GM19395 (cell line): ENCODE measurements at regions not wholly inside any gene's neighbourhood (a gene's known extent, or its start where the extent isn't known, plus 50 kb on each side); places are given as distances from the start of the nearest gene placed in this dataset.

Source experiments
- ATAC-seq: cut with Tn5 transposase; IDR thresholded peaks from one replicate; pipeline ENCODE4 v1.9.1; 2021; ENCODE audit warnings: mild to moderate bottlenecking, moderate library complexity; ENCODE audit not compliant: unreplicated experiment

DNA sequence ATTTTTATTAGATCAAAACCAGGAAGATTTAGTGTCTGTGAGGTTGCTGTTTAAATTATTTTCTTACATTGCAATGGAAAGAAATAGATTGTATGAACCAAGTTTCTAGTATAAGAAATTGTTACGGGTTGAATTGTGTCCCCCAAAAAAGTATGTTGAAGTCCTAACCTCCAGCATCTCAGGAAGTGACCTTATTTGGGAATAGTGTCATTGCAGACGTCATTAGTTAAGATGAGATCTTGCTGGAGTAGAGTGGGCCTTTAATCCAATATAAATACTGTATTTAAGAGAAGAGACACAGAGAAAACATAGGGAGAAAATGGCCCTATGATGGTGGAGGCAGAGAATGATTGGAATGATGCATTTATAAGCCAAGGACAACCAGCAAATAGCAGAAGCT is 188.7 kb upstream of the SAMSN1 start:
- no peak for ATAC-seq

DNA sequence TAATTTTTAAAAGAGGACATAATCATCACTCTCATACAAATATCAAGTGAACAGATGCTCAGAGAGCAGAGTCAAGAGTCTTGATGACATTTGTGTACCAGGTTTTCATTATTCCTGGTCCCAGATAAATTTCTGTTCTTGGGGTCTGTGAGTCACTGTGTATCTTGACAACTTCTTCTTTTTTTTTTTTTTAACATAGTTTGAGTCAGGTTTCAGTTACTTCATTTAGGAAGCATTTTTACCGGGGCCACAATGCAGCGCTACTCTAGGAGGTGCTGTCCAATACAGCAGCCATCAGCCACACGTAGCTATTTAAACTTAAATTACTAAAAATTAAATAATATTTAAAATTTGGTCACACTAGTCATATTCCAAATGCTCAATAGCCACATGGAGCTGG is 188.1 kb upstream of the SAMSN1 start:
- ATAC-seq: no peak

DNA sequence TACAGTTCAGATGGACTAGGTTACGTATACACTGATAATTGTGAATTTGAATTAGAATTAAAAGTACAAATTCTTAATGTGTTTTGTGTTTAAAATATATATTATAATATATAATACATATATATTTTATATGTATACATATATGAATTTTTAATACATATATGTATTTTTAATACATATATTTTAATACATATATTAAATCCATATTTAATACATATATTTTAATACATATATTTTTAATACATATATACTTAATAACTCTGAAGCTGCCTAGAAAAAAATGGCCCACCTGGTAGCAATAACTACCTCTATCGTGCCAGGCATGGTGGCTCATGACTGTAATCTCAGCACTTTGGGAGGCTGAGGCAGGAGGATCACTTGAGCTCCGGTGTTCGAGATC is 179.1 kb upstream of the SAMSN1 start:
- ATAC-seq: no peak

DNA sequence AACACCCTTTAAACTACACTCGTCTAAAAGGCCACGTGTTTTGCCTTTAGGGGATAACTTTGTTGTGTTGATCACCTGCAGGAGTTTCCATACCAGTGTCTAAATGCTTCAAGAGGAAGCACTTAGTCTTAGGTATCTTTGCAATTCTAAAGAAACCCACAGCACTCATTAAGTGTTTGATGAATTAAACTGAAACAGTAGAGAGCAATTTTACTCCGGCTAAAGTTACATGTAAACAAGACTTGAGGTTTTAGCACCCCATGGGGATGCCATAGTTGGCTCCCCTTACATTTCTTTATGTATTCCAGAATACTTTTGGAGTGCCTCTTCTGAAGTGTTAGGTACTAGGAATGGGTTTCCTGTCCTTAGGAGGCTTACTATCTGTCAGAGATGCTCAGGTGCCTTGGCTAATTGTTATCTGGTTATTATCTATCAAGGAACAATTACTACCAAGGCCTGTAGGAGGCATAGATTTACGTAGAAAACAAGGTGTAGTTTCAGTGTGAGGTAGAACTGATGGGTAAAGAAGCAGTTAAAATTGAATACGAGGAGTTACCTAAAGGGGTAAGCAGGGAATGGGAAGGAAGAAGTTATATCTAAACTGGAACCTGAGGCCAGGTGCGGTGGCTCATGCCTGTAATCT is 176.8 kb upstream of the SAMSN1 start:
- no peak for ATAC-seq

DNA sequence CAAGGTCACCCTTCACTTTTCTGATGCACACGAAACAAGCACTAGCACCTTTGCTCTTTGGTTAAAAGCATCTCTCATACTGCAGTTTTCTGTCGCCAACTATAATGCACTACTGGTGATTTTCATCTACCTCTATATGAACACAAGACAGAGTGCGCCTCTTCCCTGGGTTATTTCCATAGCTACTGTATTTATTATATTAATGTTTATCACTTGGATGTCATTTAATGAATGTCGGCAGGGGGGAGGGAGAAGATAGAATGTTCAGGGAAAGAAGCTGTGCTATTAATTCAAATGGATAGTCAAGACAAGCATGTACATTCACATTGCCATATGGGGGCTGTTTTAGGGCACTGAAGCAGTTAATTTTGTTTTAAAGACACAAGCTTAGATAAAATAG is 174.1 kb upstream of the SAMSN1 start:
- no peak for ATAC-seq

DNA sequence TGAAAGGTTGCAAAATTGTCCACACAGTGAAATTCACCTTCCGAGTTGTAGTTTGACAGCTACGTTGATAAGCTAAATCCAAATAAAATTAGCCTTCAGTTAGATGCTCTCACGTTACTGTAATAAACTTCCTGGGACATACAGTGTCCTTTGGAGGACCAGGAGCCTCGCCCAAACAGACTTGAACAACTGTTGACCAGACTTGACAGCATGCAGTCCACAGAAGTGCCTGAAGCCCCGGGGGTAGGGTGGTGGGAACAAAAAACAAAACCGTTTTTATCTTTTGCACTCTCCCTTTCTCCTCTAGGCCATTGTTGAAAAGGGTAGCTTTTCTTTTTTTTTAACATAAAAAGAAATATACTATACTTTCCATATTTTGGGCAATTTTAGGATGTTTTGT is 172.8 kb upstream of the SAMSN1 start:
- no peak for ATAC-seq

DNA sequence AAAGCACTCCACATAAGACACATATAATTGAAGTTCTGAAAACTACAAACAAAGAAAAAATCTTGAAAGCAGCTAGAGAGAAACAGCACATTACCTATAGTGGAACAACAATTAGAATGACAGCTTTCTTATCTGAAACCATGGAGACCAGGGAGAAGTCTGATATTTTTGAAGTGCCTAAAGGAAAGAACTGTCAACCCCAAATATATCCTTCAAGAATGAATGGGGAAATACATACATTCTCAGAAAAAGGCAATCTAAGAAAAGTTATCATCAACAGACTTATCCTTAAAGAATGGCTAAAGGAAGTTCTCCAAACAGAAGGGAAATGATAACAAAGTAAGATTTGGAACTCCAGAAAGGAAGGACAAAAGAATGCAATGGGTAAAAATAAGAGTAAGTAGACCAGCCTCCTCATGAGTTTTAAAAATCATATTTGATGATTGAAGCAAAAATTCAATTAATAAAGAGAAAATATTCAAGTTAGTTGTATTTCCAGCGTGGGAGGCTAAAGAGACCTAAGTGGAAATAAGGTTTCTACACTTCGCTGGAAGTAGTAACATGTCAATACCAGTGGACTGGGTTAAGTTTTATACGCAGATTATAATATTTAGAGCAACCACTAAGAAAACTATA is 170.8 kb upstream of the SAMSN1 start:
- no peak for ATAC-seq

DNA sequence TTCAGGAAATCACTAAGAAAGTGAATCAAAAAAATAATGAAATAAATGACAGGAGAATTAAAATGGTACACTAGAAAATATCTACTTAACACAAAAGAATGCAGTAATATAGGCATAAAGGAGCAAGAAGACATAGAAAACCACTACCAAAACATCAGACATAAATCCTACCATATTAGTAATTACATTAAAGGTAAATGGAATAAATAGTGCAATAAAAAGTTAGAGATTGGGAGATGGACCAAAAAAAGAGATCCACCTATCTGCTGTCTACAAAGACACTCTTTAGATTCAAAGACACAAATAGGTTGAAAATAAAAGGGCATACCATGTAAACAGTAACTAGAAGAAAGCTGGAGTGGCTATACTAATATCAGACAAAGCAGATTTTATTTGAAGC is 167.0 kb upstream of the SAMSN1 start:
- no peak for ATAC-seq

DNA sequence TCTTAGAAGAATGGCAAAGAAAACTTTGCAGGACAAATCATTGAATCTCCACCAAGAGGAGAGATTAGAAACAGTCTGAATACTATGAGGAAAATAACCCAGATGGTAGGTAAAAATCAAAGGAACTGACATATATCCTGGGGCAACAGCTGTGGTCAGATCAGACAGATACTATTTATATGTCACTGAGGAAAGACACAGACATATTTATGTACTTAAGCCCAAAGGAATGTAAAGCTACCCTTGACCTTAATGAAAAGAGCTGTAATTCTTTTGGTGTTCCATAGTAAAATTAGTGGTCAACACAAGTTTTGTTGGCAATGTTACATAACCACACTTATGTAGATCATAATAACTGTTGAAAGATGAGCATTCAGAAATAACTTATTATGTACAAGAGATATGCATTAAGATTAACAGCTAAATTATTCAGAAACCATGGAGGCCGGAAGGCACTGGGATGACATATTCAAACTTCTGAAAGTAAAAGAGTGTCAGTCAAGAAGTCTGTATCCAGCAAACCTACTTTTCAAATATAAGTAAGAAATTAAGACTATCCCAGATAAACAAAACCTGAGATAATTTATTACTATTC is 166.1 kb upstream of the SAMSN1 start:
- ATAC-seq: no peak

DNA sequence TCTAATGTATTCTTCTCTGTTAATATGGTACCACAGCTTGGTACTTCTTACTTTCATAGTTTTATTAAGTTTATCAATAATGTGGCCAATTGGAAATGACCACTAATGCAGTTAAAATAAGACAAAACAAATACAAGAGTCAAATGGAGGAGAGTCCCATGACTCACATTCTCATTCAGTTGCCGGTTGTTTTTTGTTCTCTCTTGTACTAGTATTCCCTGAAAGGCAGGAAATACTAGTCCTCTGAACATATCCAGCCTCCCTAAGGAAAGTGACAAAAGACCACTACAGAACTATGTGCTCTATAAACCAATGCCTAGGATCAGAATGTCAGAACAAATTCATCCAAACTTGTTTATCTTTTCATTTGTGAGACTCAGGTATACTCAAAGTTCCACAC is 165.2 kb upstream of the SAMSN1 start:
- no peak for ATAC-seq

DNA sequence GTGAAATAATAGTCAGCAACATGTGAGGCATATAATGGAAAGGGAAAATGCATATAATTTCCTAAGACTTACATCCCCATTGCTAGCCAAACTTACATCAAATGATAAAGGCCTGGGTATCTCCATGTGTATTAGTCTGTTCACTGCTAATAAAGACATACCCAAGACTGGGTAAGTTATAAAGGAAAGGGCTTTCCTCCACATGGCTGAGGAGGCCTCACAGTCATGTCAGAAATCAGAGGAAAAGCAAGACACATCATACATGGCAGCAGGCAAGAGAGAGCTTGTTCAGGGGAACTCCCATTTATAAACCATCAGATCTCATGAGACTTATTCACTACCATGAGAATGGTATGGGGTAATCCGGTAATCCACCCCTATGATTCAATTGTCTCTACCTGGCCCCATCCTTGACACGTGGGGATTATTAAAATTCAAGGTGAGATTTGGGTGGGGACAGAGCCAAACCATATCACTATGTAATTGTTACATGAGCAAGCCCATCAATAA is 161.5 kb upstream of the SAMSN1 start:
- ATAC-seq: no peak

DNA sequence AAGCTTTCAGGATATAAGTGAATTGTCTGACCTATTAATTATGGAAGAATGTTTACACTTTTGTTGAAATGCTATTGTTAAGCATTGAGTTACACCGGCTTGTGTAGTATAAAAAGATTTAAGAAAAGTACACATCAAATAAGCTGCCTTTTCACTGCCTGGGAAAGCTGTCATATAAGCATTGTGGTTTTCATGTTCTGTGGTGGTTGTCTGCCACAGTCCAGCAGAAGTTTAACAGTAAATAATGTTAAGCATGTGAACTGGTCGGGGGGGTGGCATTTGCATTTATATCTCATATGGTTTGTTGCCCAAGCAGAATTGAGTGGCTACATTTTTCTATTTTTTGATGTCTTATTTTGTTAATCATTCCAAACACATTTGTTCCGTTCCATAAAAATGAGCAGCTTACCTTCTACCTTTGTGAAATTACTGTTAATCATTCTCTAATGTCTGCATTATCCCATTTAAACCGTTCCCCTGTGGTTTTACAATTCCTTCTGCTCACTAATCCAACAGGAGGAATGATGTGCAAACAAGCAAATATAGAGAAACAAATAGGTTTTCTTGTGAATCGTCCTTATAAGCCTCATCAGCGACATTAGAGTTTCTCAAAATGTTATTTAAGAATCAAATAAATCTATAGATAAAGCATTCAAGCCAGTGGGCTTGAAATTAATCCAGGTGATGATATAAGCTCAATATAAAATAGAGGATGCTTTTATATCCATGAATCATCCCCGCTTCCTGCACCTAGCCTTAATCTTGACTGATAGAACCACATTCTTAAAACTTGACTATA is 160.8 kb upstream of the SAMSN1 start:
- ATAC-seq: no peak

DNA sequence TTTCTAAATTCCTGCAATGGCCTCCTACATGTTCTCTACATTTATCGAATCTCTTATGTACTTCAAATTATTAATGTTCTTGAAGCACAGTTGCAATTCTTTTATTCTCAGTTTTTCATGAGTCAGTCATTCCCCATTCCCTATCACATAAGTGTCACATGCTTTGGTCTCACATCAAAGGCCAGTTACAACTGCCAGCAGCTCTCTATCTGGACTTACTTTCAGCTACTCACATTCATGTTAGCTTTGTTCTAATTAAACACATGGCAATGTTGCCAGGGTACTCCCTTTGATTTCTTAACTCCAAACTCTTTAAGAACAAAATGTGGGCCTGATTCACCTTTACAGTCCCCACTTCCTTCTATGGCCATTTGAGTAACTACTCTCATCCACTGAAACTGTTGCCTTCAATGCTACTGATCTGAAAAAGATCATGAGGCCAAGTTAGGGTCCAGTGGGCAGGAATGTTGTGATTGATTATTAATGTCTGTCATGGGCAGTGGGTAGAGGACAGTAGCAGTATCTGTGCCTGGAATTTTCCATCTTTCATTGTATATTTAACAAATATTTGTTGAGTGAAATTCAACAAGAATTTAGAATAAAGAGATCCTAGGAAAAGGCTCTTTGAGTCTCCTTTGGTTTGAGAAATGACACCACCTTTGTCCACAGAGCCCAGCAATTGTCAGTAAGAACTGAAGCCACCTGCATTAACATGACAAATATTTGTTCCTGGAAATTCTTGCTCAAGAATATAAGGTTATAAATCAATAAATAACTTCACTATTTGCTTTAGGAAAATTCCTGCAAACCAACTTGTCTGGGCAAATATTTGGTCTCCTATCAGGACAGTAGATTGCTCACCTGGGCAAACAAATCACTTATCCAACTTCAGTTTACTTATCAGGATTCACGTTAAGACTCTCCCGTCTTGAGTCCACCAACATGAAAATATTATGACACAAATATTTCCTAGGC is 153.6 kb upstream of the SAMSN1 start:
- ATAC-seq: no peak

DNA sequence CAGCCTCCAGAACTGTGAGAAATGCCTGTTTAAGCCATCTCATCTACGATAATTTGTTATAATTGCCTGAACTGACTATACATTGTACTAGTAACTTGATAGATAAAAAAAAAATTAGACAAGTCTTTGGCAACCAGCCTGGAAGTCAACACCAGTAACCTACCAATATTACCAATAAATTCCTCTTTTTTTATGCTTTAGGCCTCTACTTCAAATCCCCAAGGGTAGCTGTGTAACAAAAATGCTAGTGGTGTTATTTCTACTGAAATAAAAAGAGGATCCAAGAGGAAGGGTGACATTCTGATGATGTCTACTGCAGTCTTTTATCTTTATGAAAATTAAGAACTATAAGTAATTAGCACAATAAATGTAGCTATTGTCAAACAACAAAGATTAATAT is 151.7 kb upstream of the SAMSN1 start:
- no peak for ATAC-seq

DNA sequence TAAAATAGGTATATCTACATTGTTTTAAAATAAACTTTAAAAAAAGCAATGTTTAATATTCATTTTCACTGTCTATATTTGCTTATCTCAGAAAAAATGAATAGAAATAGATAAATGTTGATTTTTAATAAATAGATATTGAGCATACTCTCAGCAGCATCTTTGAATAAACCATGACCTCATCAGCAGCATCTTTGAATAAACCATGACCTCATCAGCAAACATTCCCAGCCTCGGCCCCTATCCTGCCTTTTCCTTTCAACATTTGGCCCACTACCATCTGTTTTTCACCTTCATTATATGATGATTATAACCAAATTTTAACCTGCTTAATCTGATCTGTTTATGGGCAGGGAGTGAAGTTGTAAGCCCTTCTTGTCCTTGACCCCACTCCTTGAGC is 148.7 kb upstream of the SAMSN1 start:
- no peak for ATAC-seq

DNA sequence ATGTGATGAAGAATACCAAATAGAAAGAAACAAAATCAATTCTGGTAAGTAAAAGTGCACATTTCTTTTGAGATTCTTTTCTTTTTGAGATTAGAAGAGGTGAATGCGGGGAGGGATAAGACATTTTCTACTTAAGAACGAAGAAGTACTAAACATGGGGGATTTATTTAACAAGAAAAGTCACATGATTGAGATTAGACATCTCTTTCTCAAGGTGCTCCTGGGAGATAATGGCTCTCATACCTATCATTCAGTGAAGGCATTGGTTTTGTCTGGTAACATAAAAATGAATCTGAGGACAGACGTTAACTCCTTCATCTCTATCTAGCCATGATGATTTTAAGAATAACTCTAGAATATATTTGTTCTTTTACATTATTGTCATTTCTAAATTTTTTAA is 147.9 kb upstream of the SAMSN1 start:
- no peak for ATAC-seq

DNA sequence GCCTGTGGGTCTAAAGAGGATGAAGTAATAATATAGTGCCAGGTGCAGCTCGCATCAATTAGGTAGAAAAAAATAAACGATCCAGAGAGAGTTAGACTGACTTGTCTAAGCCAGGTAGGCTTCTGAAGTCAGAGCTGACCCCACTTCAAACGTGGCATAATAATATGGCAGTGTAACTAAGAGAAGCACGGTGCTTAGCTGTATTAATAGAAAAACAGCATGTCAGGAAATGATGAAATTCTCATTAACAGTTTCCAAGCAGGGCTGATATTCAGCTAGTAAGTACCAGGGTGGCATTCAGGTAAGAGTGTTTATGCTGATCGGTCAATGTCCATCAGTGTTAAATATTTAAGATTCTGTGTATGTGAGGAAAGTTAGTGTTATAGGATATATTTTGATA is 145.8 kb upstream of the SAMSN1 start:
- ATAC-seq: no peak

DNA sequence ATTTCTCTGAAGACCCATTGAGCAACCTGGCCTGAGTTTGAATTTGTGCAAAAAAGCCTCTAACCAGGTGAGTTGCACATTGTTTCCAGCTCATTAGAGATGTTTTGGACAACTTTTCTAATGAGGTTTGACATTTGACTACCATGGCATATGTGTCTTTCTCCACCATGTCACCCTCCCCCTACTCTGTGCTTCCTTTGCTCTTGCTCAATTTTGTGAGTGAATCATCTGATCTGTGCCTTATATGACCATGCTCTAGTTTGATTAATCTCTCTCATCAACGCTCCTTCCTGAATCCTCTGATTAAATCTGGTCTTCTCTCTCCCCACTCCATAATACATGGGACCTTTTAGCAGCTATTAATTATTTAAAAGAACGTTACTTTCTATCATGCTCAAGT is 144.8 kb upstream of the SAMSN1 start:
- ATAC-seq: no peak

DNA sequence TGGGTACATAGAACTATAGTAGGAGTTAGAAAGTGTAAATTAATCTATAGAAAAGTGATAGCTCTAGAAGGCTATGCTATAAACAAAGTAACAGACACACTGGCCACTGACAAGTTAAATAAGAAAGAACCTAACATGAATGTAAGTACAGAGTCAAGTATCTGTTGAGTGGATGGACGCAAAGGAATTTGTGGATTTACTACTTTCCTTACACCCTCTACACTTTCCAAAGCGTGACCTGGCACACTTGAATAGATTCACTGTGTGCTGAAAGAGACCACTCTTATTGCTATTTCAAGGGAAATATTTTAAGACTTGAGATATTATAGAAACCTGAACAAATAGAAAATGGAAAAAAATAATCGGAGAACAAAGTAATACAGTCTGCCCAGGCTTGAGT is 142.8 kb upstream of the SAMSN1 start:
- no peak for ATAC-seq

DNA sequence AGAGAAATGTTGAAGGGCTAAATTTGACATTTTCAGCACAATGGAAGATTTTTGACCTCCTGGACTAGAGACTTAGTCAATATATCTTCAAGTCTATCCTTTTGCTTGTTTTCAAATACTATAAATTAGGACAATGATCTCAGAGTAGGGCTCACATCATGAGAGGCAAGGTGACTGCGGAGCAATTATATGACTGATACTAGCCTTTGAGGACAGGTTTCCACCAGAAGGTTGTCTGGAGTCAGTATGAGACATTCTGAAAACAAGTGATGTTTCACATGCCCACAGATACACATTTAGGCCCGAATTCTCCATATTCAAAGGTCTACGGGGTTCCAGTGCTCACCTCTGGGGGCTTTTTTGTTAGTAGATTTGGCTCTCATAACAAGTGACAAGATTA is 142.3 kb upstream of the SAMSN1 start:
- no peak for ATAC-seq

DNA sequence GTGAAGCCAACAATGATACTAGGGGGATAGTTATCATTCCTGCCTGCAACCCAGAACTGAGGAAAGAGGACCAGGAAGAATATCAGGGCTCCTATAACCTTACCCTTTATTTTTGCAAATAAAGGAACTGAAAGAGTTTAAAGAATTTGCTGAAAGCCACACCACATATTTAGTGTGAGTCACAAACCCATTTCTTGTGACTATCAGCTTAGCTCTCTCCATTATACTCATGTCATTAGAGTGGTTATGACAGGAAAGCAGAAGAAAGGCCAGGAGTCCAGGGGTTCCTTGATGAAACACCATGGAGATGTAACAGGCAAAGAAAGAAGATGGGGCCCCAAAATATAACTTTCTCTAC is 141.1 kb upstream of the SAMSN1 start:
- ATAC-seq: peak; percentile 53
